SK-N-MC (cell line): ENCODE measurements at regions not wholly inside any gene's neighbourhood (a gene's known extent, or its start where the extent isn't known, plus 50 kb on each side); places are given as distances from the start of the nearest gene placed in this dataset.

Source experiments
- DNase-seq: peaks from one replicate; pipeline ENCODE4 v3.0.0-alpha.2; 2011; ENCODE audit warnings: low read depth, low spot score
- H3K27ac ChIP-seq: fragments of 200-600 bp; sonication (generic); 2 replicates; pipeline ENCODE4 v1.5.1; 2016; ENCODE audit warnings: mixed run types
- H3K36me3 ChIP-seq: fragments of 200-600 bp; sonication (generic); 2 replicates; pipeline ENCODE4 v1.6.1; 2017; ENCODE audit warnings: antibody characterized with exemption, low read length, mixed read lengths; ENCODE audit not compliant: insufficient read depth
- H3K4me3 ChIP-seq: fragments of 200-600 bp; sonication (generic); 2 replicates; pipeline ENCODE4 v1.5.1; 2016
- H3K9ac ChIP-seq: fragments of 200-600 bp; sonication (generic); 2 replicates; pipeline ENCODE4 v1.8.0; 2017; ENCODE audit warnings: mixed run types, mixed read lengths; ENCODE audit not compliant: insufficient read length
- H3K9me3 ChIP-seq: fragments of 200-600 bp; sonication (generic); 2 replicates; pipeline ENCODE4 v1.6.1; 2017; ENCODE audit warnings: low read depth, mild to moderate bottlenecking, antibody characterized with exemption, low read length, moderate library complexity, mixed read lengths
- EZH2 ChIP-seq: fragments of 200-600 bp; sonication (generic); IDR thresholded peaks from one replicate; pipeline ENCODE4 v1.6.1; 2017; ENCODE audit warnings: antibody characterized with exemption
- FOXP2 ChIP-seq: optimal IDR thresholded peaks from 2 replicates; pipeline ENCODE3; 2011; ENCODE audit warnings: mild to moderate bottlenecking, moderate library complexity; ENCODE audit not compliant: insufficient read depth; ENCODE audit errors: extremely low read length, control extremely low read depth
- POLR2AphosphoS5 ChIP-seq: IDR thresholded peaks from 2 replicates; pipeline ENCODE4 v1.6.1; 2012; ENCODE audit warnings: mild to moderate bottlenecking, low read depth, low read length, borderline replicate concordance

GRCh38 chr12:115267464-115267863, 583.5 kb upstream of the TBX3 start:
- Histone ChIP-seq H3K9ac (no peak overlapping the region), H3K27ac (no peak overlapping the region), H3K9me3 (no peaks in the 10 kb centered on the region), H3K4me3 (no peak overlapping the region), H3K36me3 (no peaks in the 10 kb centered on the region)
- TF ChIP-seq POLR2AphosphoS5 (no peak), EZH2 (no peak), FOXP2 (no peak)
- DNase-seq: no peak

- TF ChIP-seq FOXP2 (no peak), EZH2 (no peak), POLR2AphosphoS5 (no peak)
- Histone ChIP-seq H3K9me3 (no peaks in the 10 kb centered on the region), H3K4me3 (no peak overlapping the region), H3K9ac (no peak overlapping the region), H3K36me3 (no peaks in the 10 kb centered on the region), H3K27ac (no peak overlapping the region)
- DNase-seq: no peak
These were observed 580.6 kb upstream of the TBX3 start for GRCh38 chr12:115264605-115265004.

- no peak overlapping the region for H3K27ac ChIP-seq
- no peak overlapping the region for H3K4me3 ChIP-seq
These were observed 577.9 kb upstream of the TBX3 start for GRCh38 chr12:115261691-115262398.

GRCh38 chr12:115260762-115261675, 577.0 kb upstream of the TBX3 start:
- H3K9ac ChIP-seq: no peak overlapping the region
- no peaks in the 10 kb centered on the region for H3K9me3 ChIP-seq
- H3K4me3 ChIP-seq: no peak overlapping the region
- no peak for DNase-seq
- no peak for TF ChIP-seq EZH2
- TF ChIP-seq FOXP2: no peak
- no peak for TF ChIP-seq POLR2AphosphoS5
- H3K36me3 ChIP-seq: no peaks in the 10 kb centered on the region
- H3K27ac ChIP-seq: no peak overlapping the region

More at GRCh38 chr12:115261691-115262398, 577.9 kb upstream of the TBX3 start:
- Histone ChIP-seq H3K36me3 (no peaks in the 10 kb centered on the region), H3K9ac (no peak overlapping the region), H3K9me3 (no peaks in the 10 kb centered on the region)
- TF ChIP-seq POLR2AphosphoS5 (no peak), EZH2 (no peak), FOXP2 (no peak)
- DNase-seq: no peak

GRCh38 chr12:115259968-115260747, 576.2 kb upstream of the TBX3 start:
- Histone ChIP-seq H3K9me3 (no peaks in the 10 kb centered on the region), H3K4me3 (no peak overlapping the region), H3K27ac (no peak overlapping the region), H3K36me3 (no peaks in the 10 kb centered on the region), H3K9ac (no peak overlapping the region)
- no peak for DNase-seq
- TF ChIP-seq POLR2AphosphoS5: no peak

GRCh38 chr12:115257791-115258190, 573.8 kb upstream of the TBX3 start:
- no peaks in the 10 kb centered on the region for H3K36me3 ChIP-seq
- DNase-seq: no peak
- no peak overlapping the region for H3K27ac ChIP-seq
- H3K9ac ChIP-seq: no peak overlapping the region
- no peak for TF ChIP-seq POLR2AphosphoS5
- TF ChIP-seq FOXP2: no peak
- TF ChIP-seq EZH2: no peak
- no peaks in the 10 kb centered on the region for H3K9me3 ChIP-seq
- no peak overlapping the region for H3K4me3 ChIP-seq

- H3K27ac ChIP-seq: no peak overlapping the region
- no peaks in the 10 kb centered on the region for H3K9me3 ChIP-seq
- H3K9ac ChIP-seq: no peak overlapping the region
- no peak for DNase-seq
- TF ChIP-seq POLR2AphosphoS5: no peak
- no peak for TF ChIP-seq FOXP2
- no peak for TF ChIP-seq EZH2
- H3K4me3 ChIP-seq: no peak overlapping the region
- no peaks in the 10 kb centered on the region for H3K36me3 ChIP-seq
These were observed 572.0 kb upstream of the TBX3 start for GRCh38 chr12:115255962-115256361.

GRCh38 chr12:115255257-115255656, 571.3 kb upstream of the TBX3 start:
- TF ChIP-seq EZH2: no peak
- no peak for TF ChIP-seq POLR2AphosphoS5
- no peak for TF ChIP-seq FOXP2
- H3K9ac ChIP-seq: no peak overlapping the region
- H3K36me3 ChIP-seq: no peaks in the 10 kb centered on the region
- H3K9me3 ChIP-seq: no peaks in the 10 kb centered on the region
- no peak overlapping the region for H3K27ac ChIP-seq
- no peak for DNase-seq
- H3K4me3 ChIP-seq: no peak overlapping the region
